HCT116 (cell line): ENCODE measurements at regions not wholly inside any gene's neighbourhood (a gene's known extent, or its start where the extent isn't known, plus 50 kb on each side); places are given as distances from the start of the nearest gene placed in this dataset.
A peak's percentile ranks its signal among the peaks of the same experiment; 100 is the strongest.

Experiments used
- EGR1 ChIP-seq: IDR thresholded peaks from 2 replicates; pipeline ENCODE4 v1.6.1; 2012; ENCODE audit warnings: low read depth
- ELF1 ChIP-seq: IDR thresholded peaks from 2 replicates; pipeline ENCODE4 v1.6.1; 2012; ENCODE audit warnings: low read depth, borderline replicate concordance
- EZH2 ChIP-seq: fragments of 200-600 bp; sonication (generic); IDR thresholded peaks from 2 replicates; pipeline ENCODE4 v1.6.1; 2017; ENCODE audit warnings: antibody characterized with exemption, mixed run types
- JUND ChIP-seq: IDR thresholded peaks from 2 replicates; pipeline ENCODE4 v1.6.1; 2012
- POLR2A ChIP-seq: IDR thresholded peaks from 2 replicates; pipeline ENCODE4 v1.7.0; 2011; ENCODE audit warnings: borderline replicate concordance; ENCODE audit not compliant: insufficient read depth, insufficient read length; ENCODE audit errors: extremely low read depth
- POLR2AphosphoS5 ChIP-seq: IDR thresholded peaks from 2 replicates; pipeline ENCODE4 v1.6.1; 2011; ENCODE audit warnings: mild to moderate bottlenecking, low read depth, low read length, moderate library complexity
- RAD21 ChIP-seq: IDR thresholded peaks from 2 replicates; pipeline ENCODE4 v1.6.1; 2012; ENCODE audit warnings: low read depth, mild to moderate bottlenecking
- SP1 ChIP-seq: IDR thresholded peaks from 2 replicates; pipeline ENCODE4 v1.6.1; 2012; ENCODE audit warnings: low read depth
- SRF ChIP-seq: IDR thresholded peaks from 2 replicates; pipeline ENCODE4 v1.6.1; 2012; ENCODE audit warnings: low read depth
- YY1 ChIP-seq: IDR thresholded peaks from 2 replicates; pipeline ENCODE4 v1.6.1; 2011; ENCODE audit warnings: low read length, low read depth, moderate library complexity, mild to moderate bottlenecking; ENCODE audit not compliant: insufficient replicate concordance; ENCODE audit errors: extremely low read depth
- TF ChIP-seq, protein P1 (sequence below), 3 experiments: fragments of 200-600 bp in 1 of 3; sonication (generic) in 1 of 3; IDR thresholded peaks in 2 of 3; conservative IDR thresholded peaks in 1 of 3; 2 replicates each; pipeline ENCODE4 v1.5.1; 2012 to 2017; ENCODE audit warnings: low read depth in 2 of 3, low read length in 2 of 3, antibody characterized with exemption in 1 of 3, borderline replicate concordance in 1 of 3, control low read depth in 1 of 3, mild to moderate bottlenecking in 1 of 3, mixed read lengths in 1 of 3, mixed run types in 1 of 3, moderate library complexity in 1 of 3; ENCODE audit not compliant: insufficient read depth in 1 of 3
- TF ChIP-seq, protein P2 (sequence below): IDR thresholded peaks from 2 replicates; pipeline ENCODE4 v1.6.1; 2012
- TF ChIP-seq, protein P3 (sequence below): IDR thresholded peaks from 2 replicates; pipeline ENCODE4 v1.6.1; 2012; ENCODE audit warnings: low read depth
- TF ChIP-seq, protein P4 (sequence below): IDR thresholded peaks from 2 replicates; pipeline ENCODE4 v1.6.1; 2011; ENCODE audit warnings: mild to moderate bottlenecking, low read length, moderate library complexity; ENCODE audit not compliant: insufficient replicate concordance; ENCODE audit errors: extremely low read depth

DNA sequence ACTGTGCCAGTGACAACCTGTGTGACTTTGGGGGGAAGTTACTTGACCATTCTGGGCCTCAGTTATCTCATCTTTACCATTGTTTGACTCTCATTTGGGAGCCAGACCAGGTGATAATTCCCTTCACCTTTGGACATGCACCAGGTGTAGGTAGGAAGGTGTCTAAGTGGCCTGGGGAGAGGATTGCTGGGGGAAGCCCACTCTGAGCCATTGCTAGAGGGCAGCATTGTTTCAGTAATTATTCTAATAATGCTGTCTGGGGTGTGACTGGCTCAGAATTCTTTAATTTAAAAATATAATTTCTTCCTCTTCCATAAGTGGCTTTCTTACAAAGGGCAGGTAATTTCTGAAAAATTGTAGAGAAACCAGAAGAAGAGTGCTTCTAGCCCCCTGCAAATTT, 104.3 kb downstream of the RTL9 start:
- no peak for TF ChIP-seq POLR2A
- TF ChIP-seq POLR2AphosphoS5 = no peak
- TF ChIP-seq, protein P1, sequence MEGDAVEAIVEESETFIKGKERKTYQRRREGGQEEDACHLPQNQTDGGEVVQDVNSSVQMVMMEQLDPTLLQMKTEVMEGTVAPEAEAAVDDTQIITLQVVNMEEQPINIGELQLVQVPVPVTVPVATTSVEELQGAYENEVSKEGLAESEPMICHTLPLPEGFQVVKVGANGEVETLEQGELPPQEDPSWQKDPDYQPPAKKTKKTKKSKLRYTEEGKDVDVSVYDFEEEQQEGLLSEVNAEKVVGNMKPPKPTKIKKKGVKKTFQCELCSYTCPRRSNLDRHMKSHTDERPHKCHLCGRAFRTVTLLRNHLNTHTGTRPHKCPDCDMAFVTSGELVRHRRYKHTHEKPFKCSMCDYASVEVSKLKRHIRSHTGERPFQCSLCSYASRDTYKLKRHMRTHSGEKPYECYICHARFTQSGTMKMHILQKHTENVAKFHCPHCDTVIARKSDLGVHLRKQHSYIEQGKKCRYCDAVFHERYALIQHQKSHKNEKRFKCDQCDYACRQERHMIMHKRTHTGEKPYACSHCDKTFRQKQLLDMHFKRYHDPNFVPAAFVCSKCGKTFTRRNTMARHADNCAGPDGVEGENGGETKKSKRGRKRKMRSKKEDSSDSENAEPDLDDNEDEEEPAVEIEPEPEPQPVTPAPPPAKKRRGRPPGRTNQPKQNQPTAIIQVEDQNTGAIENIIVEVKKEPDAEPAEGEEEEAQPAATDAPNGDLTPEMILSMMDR (IDR thresholded peaks at IDR 0.05 in 2 of 3, conservative IDR thresholded peaks at IDR 0.05 in 1 of 3; ENCODE audit: borderline replicate concordance in 1 of 3, insufficient read depth in 1 of 3, low read depth in 2 of 3, low read length in 2 of 3) = peak in 1 of 3 experiments; percentile 10; a peak in 1 of 6 replicates
- TF ChIP-seq YY1 = no peak
- TF ChIP-seq, protein P2, sequence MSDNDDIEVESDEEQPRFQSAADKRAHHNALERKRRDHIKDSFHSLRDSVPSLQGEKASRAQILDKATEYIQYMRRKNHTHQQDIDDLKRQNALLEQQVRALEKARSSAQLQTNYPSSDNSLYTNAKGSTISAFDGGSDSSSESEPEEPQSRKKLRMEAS = no peak
- TF ChIP-seq SRF = no peak
- TF ChIP-seq ELF1 = no peak
- TF ChIP-seq EZH2 = no peak
- TF ChIP-seq EGR1 = no peak
- peak; percentile 41 for TF ChIP-seq RAD21
- TF ChIP-seq, protein P3, sequence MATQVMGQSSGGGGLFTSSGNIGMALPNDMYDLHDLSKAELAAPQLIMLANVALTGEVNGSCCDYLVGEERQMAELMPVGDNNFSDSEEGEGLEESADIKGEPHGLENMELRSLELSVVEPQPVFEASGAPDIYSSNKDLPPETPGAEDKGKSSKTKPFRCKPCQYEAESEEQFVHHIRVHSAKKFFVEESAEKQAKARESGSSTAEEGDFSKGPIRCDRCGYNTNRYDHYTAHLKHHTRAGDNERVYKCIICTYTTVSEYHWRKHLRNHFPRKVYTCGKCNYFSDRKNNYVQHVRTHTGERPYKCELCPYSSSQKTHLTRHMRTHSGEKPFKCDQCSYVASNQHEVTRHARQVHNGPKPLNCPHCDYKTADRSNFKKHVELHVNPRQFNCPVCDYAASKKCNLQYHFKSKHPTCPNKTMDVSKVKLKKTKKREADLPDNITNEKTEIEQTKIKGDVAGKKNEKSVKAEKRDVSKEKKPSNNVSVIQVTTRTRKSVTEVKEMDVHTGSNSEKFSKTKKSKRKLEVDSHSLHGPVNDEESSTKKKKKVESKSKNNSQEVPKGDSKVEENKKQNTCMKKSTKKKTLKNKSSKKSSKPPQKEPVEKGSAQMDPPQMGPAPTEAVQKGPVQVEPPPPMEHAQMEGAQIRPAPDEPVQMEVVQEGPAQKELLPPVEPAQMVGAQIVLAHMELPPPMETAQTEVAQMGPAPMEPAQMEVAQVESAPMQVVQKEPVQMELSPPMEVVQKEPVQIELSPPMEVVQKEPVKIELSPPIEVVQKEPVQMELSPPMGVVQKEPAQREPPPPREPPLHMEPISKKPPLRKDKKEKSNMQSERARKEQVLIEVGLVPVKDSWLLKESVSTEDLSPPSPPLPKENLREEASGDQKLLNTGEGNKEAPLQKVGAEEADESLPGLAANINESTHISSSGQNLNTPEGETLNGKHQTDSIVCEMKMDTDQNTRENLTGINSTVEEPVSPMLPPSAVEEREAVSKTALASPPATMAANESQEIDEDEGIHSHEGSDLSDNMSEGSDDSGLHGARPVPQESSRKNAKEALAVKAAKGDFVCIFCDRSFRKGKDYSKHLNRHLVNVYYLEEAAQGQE = no peak
- no peak for TF ChIP-seq JUND
- TF ChIP-seq, protein P4, sequence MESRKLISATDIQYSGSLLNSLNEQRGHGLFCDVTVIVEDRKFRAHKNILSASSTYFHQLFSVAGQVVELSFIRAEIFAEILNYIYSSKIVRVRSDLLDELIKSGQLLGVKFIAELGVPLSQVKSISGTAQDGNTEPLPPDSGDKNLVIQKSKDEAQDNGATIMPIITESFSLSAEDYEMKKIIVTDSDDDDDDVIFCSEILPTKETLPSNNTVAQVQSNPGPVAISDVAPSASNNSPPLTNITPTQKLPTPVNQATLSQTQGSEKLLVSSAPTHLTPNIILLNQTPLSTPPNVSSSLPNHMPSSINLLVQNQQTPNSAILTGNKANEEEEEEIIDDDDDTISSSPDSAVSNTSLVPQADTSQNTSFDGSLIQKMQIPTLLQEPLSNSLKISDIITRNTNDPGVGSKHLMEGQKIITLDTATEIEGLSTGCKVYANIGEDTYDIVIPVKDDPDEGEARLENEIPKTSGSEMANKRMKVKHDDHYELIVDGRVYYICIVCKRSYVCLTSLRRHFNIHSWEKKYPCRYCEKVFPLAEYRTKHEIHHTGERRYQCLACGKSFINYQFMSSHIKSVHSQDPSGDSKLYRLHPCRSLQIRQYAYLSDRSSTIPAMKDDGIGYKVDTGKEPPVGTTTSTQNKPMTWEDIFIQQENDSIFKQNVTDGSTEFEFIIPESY = no peak
- TF ChIP-seq SP1 = no peak
